Stimulated activated CD4-positive, alpha-beta T cell treated with anti-CD3 and anti-CD28 coated beads, Interleukin-15, amount 100 ng/mL, for 24 hours (primary cell): ENCODE measurements at regions not wholly inside any gene's neighbourhood (a gene's known extent, or its start where the extent isn't known, plus 50 kb on each side); places are given as distances from the start of the nearest gene placed in this dataset.

Experiments used
- DNase-seq: peaks from one replicate; pipeline ENCODE4 v3.0.0-alpha.2; 2020

DNA sequence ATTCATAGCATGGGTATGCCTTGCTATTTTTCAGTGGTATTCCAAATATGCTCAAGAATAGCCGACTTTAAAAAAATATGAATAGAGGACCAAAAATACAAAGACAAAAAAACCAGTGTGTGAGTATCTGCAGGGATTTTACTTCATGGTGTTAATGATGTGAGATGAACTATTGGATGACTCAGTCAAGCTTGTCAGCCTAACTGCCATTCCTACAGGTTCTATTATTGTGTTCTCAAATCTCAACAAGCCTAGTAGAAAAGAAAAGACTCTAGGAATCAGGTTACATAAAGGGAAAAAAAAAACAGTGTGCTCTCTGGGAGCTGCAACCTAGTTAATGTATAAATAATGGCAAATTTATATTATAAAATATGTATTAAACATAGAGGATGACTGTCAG lies 588.4 kb upstream of the BTBD3 start:
- DNase-seq: no peak

DNA sequence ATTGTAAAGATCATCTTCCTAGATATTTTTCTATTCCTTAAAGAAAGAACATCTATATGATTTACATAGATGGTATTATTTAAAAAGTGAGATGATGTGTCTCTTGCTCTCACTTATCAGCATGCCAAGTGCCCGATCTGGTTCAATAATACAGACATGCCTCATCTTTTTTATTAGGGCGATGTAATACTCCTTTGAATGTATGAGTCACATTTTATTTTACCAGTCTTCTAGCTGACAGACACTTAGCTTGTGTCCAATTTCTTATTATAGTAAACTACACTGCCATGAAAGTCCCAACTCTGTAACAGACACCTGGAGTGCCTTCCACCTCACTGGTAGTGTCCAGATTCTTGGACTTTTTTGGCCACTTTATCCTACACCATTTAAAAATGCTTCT lies 586.6 kb upstream of the BTBD3 start:
- DNase-seq: no peak

DNA sequence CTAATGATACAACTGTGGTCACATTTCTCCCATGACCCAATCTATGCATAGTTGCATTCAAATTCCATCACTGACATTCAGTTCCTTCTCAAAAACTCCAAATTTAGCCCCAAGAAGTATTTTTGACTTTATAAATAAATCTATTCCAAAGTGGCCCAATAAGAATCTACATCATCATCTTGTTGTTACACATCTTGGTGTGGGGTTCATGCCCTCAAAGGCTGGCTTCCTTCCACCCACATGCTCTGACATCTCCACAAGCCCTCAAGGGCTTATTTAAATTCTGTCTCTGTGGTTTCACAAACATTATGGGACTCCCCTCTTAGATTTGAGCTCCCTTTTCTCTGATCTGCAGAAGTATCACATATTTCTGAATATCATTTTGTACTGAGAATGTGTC lies 585.3 kb upstream of the BTBD3 start:
- DNase-seq: no peak

DNA sequence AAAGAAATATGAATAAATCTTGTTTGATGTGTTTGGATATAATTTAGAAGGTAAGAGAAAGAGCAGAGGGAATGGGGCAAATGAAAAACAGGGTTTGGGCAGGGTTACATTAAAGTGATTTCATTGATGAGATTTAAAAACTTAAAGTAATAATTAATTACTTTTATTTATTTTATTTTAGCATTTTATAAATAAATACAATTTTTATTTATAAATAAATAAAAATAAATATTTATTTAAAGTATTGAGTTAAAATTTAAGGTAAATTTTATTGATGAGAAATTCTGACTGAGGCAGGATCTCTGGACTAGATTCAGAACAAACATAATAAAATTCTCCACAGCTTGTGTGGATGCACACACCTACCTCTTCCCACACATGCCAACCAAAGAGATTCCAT lies 584.1 kb upstream of the BTBD3 start:
- no peak for DNase-seq

DNA sequence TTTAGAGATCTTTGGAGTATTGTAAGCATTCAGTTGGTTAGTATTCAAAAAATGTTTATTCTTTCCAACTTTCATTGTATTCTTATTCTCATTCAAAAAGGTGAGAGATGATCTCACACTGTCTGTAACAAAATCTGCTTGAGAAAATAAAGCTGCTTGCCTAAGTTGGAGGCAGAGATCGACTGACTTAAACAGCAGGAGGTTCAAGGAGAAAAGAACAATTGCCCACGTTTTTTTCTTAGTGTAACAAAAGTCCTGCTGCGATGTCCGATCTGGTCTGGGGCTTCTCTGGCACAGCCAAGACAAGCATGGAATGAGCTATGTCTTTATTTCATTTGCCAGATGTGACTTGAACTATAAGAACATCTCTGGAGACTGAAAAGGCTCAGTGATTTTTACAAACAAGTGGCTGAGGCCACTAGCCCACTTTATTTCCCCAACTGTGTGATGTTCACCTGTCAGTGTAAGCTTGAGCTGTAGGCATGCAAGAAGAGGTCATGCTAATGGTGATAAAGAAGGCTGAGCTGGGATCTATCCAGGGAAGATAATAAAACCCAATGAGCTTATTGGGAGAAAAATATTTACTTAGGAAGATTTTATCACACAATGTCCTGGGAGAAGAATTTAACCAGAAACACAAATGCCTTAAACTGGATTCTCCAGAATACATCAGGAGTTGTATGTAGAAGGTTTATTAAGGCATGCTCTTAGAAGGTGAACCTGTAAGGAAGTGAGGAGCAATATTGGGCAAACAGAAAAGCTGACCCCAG lies 580.1 kb upstream of the BTBD3 start:
- no peak for DNase-seq

DNA sequence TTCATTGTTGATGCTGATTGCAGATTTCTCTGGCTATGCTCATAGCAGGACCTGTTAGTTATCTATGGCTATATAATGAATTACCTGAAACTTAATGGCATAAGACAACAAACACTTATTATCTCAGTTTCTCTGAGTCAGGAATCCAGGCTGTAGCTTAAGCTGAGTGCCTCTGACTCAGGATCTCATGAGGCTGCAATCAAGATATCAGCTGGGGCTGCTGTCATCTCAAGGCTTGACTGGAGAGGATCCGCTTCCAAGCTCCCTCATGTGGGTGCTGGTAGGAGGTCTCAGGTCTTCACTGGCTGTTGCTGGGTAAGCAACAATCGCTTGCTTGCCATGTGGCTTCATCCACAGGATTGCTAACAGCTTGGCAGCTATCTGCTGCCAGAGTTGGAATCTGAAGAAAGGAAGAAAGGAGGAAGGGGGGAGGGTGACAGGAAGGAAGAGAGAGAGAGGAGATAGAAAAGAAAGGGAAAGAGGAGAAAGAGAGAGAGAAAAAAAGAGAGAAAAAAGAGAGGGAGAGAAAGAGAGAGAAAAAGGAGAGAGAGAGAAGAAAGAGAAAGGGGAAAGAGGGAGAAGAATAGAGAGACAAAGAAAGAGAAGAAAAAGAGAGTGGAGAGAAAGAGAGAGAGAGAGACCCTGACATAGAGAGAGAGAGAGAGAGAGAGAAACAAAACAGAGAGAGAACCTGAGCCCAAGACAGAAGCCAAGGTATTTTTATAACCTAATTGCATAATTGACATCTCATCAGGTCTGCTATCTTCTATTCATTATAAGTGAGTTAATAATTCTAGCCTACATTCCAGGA lies 579.0 kb upstream of the BTBD3 start:
- no peak for DNase-seq

DNA sequence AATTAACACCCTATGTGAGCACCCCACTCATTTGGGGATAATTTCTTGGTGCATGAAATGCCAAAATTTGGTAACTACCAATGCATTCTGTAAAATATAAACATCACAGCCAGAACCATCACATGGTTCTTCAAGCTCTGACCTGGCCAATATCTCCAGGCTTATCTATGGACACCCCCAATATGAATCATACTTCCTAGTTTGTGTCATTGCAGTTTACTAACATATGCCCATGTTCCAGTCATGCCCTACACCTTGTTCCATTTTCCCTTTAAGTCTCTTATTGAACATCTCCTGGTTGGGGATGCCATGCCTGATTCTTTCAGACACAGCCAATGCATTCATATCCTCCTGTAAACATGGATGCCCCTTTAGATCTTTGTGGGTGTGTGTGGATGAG lies 572.8 kb upstream of the BTBD3 start:
- DNase-seq: no peak

DNA sequence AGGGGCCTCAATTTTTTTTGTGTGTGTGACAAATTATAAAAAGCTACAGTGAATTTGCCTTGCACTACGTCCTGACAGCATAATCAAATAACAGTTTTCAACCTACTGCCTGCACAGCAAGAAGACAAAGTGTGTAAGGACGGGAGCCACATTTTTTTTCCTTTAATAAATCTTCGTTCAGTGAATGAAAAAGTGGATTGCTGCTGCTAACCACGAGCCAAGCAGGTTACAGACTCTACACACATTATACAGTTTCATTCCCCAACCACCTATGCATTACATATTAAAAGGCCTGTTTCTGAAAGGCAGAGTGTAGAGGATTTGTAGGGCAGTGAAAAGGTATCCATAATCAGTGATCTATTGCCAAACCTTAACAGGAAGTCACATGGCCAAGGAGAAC lies 570.0 kb upstream of the BTBD3 start:
- no peak for DNase-seq

DNA sequence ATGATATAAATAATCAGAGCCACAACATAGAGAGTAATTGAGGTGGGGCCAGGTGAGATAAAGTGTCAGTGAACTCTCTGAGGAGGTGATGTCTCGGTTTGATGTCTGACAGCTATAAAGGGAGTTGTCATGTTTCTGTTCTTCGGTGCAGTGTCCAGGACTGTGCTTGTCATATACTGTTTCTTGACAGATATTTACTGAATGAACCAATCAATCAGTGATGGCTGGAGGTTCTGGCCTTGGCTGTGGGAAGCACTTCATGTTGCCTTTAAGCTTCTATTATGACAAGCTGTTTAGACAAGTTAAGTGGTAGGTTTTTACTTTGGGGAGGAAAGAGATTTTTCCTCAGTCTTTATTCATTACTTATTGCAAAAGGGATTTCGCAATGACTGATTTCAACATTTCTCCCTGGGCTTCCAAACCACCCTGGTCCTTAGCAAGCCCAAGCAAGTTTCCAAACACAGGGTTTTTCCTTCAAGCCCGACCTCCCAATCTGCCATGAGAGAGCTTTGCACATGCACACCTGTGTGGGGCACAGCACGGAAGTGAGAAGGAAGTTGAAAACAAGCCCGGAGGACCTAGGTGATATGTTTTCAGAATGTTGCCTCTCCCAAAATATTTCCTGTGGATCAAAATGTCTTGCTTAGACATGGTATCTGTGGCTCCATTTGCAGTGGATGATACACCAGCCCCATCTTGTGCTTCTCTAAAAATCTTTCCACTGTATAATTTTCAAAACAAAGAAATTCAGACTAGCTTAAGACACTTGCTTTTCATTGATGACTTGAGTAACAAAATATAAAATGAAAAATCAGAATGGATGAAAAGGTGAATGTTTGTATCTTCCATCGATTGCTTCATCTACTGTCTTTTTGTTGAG lies 567.3 kb upstream of the BTBD3 start:
- DNase-seq: no peak

DNA sequence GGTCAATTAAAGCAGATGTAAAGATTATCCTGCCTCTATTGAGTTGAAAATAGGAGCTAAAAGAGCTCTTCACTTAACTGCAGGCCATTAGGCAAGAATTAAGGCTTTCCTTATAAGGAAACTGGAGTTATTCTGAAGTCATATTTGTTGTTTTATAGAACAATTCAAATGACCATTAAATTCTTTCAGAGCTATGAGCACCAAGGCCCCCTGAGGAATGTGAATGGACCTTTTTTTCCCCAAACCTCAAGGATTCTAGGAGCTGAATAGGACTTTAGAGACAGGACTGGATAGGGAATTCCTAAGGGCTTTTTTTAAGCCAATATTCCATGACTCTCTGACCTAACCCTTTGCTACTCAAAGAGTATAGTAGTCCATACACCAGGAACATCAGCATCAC lies 565.7 kb upstream of the BTBD3 start:
- no peak for DNase-seq

DNA sequence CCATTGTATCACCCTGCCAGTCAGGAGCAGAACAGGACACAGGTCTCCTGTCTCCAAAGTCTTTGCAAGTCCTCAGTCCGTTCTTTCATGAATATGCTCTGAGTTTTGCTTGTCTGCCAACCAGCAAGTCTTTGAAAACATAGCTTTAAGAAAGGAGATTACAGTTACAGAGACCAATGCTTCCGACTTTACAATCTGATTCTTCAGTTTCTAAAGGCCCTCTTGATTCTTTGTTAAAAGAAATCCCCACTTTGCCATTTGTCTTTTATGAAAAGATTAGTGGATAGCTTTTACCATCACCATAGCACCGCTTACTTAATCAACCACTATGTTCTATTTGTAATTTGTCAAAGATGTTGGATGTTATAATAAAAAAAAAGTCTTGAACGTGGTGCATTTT lies 562.8 kb upstream of the BTBD3 start:
- no peak for DNase-seq

DNA sequence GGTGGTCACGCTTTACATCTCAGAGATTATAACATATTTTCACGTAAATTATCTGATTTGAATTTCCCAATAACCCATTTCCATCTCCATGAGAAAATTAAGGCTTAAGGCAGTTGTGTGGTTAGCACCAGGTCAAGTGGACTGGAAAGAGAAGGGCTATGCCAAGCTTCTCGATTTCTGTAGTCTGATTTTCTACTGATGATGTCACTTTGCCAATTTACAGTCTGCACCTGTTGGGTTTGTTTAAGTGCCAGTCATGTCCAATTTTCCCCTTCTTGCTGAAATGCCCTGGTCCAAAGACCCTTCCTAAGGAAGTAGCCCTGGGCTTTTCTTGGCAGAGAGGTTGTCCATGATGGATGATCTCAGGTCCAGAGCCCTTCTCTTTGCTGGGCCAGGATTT lies 562.3 kb upstream of the BTBD3 start:
- DNase-seq: no peak

DNA sequence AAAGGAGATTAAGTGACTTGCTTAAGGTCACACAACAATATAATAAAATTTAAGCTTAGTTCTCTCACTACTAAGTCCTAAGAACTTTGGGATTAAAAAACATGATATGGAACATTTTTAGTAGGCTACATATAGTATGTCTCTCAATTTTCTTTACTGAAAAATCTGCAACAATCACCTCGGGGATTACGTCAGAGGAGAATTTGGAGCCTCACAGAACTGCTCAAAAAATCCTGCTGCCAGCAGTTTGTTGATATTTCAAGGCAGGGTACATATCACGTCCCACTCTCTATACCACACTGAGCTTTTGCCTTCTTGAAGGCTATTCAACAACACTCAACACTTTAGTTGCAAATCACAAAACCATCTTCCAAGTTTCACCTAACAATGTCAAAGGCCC lies 561.6 kb upstream of the BTBD3 start:
- DNase-seq: no peak

DNA sequence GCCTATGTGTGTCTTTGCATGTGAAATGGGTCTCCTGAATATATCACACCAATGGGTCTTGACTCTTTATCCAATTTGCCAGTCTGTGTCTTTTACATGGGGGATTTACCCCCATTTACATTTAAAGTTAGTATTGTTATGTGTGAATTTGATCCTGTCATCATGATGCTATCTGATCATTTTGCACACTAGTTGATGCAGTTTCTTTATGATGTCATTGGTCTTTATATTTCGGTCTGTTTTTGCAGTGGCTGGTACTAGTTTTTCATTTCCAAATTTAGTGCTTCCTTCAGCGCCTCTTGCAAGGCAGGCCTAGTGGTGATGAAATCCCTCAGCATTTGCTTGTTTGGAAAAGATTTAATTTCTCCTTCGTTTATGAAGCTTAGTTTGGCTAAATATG lies 555.2 kb upstream of the BTBD3 start:
- no peak for DNase-seq

DNA sequence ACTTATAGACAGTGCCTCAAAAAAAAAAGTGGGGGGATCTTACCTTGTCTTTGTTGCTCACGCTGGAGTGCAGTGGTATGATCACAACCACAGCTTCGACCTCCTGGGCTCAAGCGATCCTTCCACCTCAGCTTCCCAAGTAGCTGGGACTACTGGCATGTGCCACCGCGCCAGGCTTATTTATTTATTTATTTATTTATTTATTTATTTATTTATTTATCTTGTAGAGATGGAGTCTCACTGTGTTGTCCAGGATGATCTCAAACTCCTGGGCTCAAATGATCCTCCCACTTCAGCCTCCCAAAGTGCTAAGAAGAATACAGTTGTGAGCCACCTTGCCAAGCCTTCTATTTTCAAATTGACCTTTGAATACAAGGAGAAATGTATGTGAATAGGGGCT lies 553.0 kb upstream of the BTBD3 start:
- DNase-seq: no peak

DNA sequence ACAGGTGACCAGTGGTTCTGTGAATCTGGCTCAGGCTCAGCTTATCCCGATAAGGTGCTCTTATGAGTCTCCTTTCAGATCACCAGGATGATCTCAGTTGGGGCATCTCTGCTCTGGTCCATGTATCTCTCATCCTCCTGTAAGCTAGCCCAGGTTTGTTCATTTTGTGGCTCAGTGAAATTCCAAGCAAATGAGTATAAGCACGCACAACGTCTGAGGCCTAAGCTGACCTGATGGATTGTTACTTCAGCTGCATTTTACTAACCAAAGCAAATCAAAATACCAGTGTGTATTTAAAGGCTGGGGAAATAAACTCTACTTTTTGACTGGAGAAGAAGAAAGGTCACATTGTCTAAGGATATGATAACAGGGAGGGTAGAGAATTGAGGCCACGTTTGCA lies 551.0 kb upstream of the BTBD3 start:
- no peak for DNase-seq

DNA sequence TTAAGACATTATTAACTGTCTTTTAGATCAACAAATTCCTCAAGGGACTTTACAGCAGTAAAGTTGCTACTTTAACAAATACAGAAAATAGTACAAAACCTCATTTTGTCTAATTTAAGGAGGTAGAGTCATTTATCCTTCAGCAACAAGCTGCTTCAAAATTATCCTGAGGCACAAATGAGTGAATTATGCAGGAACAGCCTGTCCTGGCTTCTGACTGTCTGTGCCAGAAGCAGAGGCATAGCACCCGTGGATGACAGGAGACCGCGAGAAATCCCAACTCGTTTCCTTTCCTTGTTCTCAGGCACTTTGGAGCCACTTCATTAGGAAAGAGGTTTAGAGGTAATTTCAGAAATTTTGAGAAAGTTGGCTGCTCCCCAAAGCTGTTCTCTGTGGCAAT lies 549.2 kb upstream of the BTBD3 start:
- DNase-seq: no peak

DNA sequence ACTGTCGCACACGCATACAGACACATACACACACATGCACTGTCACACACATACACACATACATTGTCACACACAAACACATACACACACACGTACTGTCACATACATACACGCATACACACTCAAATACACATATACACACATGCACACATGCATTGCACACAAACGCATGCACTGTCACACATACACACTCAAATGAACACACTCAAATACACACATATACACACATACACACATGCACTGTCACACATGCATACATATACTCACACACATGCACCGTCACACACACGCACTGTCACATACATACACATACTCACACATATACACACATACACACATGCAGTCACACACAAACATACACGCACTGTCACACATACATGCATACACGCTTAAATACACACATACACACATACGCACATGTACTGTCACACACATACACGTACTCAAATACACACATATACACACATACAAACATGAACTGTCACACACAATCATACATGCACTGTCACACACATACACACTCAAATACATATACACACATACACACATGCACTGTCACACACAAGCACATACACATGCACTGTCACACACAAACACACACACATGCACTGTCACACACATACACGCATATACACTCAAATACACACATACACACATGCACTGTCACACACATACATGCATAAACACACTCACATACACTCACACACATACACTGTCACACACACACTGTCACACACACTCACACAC lies 548.6 kb upstream of the BTBD3 start:
- no peak for DNase-seq

DNA sequence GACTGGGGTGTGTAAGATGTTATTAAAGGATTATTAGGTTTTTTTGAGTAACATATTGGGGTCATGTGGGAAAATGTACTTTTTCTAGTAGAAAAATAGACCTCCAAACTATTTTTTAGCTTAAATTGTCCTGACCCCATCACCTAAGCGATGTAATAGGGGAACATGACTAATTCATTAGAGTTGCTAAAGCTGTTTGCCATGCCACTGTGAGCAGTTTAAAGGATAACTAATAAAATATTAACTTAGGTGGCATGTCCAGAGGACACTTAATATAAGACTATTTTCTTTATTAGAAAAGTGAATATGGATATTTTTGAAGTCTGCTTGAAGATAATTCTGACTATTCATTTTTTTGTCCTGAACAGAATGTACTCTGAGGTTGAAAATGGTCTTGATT lies 545.9 kb upstream of the BTBD3 start:
- no peak for DNase-seq

DNA sequence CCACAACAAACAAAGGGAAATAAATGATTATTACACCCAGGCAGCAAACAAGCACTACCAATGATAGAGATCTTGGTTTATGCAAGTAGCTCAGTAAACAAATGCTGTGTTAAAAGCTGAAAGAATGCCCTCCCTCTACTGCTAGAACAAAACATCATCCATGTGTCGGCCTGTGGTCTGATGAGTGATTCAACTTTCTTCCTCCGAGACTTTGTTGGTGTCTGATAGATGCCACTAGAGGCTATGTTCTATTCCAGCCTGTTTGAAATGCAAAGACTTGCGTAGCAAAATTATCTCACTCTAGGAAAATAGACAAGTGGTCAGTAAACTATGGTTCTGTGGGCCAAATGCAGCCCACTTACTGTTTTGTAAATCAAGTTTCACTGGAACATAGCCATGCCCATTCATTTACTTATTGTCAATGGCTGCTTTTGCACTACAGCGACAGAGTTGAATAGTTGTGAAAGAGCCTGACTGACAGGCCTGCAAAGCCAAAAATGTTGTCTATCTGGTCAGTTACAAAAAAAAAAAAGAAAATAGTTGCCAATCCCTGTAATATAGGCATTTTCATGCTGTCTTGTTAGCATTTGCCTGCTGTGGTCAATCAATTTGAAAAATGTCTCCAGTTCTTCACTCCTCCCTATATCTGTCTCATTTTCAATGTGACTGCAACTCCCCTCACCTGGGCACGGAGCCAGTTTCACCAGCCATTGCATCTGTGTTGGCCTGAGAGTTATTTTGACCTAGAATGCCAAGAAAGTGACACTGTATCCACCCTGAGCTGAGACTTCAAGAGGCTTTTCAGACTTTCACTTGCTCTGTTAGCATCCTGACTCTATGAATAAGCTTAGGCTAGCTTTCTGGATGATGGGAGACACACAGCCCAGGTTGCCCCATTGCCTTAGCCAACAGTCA lies 544.6 kb upstream of the BTBD3 start:
- no peak for DNase-seq

DNA sequence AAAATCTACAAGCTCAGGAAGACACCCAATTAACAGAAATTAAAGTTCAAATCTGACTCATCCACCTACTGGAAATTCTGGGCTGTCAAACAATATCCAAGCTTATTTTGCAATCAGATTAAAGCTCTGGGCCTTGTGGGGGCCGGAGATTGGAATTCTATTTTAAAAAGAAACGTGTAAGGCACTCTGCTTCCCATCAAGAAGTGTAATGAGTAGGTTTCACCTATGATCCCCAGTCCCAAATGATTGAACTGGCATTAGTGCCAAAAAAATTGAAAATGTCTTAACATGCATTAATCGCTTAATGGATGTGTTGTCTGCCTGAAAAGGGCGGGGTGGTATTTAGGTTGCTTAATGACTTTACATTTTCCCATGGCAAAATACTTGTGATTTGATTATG lies 542.4 kb upstream of the BTBD3 start:
- DNase-seq: no peak

DNA sequence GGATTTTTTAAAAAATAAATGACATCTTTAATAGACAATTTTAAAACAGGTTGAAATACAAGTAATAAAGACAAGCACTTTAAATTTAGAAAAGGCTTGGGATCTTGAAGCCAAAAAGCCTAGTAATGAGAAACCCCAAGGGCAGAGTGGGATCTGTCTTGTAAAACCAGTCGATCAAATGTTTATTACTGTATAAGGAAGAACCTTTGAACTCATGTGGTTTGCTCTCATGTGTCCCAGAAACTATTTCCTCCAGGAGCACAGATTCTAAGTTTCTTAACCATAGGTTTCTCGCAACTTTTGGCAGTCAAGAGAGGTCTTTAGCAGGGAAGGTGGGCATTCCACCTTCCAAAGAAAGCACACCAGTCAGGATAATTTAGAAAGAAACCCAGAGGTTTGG lies 541.7 kb upstream of the BTBD3 start:
- DNase-seq: no peak
